OCI-LY7 (cell line): ENCODE measurements at regions not wholly inside any gene's neighbourhood (a gene's known extent, or its start where the extent isn't known, plus 50 kb on each side); places are given as distances from the start of the nearest gene placed in this dataset.

Source experiments
- BruUV-seq: library from RNA; stranded (reverse); fragments of 400-500 nt; replicated peaks from 2 replicates; lab custom pipeline; 2021; lab: Mats Ljungman, UMichigan
- CTCF ChIA-PET: fragments of 300-600 bp; sonication (Branson Sonifier 250); formaldehyde crosslinking; loops from one replicate; lab custom pipeline; 2022; ENCODE audit warnings: antibody characterized with exemption; ENCODE audit not compliant: unreplicated experiment; lab: Charles Lee
- POLR2A ChIA-PET: fragments of 300-600 bp; sonication (Branson Sonifier 250); formaldehyde crosslinking; loops from one replicate; lab custom pipeline; 2022; ENCODE audit warnings: antibody characterized with exemption; lab: Charles Lee
- DNase-seq: peaks from one replicate; pipeline ENCODE4 v3.0.0-alpha.2; 2015; ENCODE audit warnings: low spot score
- H2AFZ ChIP-seq: fragments of 200-600 bp; sonication (generic), shearing (Covaris generic); 2 replicates; pipeline ENCODE4 v1.6.1; 2014; ENCODE audit warnings: mild to moderate bottlenecking, antibody characterized with exemption, low read length, moderate library complexity
- H3K27ac ChIP-seq: fragments of 200-600 bp; sonication (generic); 2 replicates; pipeline ENCODE4 v1.5.1; 2014; ENCODE audit warnings: mixed run types, low read depth, mild to moderate bottlenecking, moderate library complexity, low read length, inconsistent platforms; ENCODE audit not compliant: poor library complexity, severe bottlenecking
- H3K36me3 ChIP-seq: fragments of 200-600 bp; sonication (generic); 2 replicates; pipeline ENCODE4 v1.6.1; 2014; ENCODE audit warnings: mild to moderate bottlenecking, antibody characterized with exemption, low read length, moderate library complexity, mixed read lengths; ENCODE audit not compliant: insufficient read depth
- H3K4me1 ChIP-seq: fragments of 200-600 bp; sonication (generic); 2 replicates; pipeline ENCODE4 v1.5.1; 2014; ENCODE audit warnings: mild to moderate bottlenecking, low read length; ENCODE audit not compliant: insufficient read depth, poor library complexity, severe bottlenecking
- H3K4me2 ChIP-seq: fragments of 200-600 bp; sonication (generic); 2 replicates; pipeline ENCODE4 v1.6.1; 2014; ENCODE audit warnings: mild to moderate bottlenecking, low read length
- H3K4me3 ChIP-seq: fragments of 200-600 bp; sonication (generic); 2 replicates; pipeline ENCODE4 v1.5.1; 2014; ENCODE audit warnings: mild to moderate bottlenecking, low read depth, low read length; ENCODE audit not compliant: poor library complexity, severe bottlenecking
- H3K79me2 ChIP-seq: fragments of 200-600 bp; sonication (generic); 2 replicates; pipeline ENCODE4 v1.6.1; 2016; ENCODE audit warnings: low read depth, mild to moderate bottlenecking, low read length, moderate library complexity, mixed read lengths; ENCODE audit not compliant: insufficient read depth
- H3K9me2 ChIP-seq: fragments of 200-600 bp; sonication (generic); 2 replicates; pipeline ENCODE4 v1.6.1; 2016; ENCODE audit warnings: mild to moderate bottlenecking, low read length, mixed read lengths; ENCODE audit not compliant: insufficient read depth
- H3K9me3 ChIP-seq: fragments of 200-600 bp; sonication (generic); 2 replicates; pipeline ENCODE4 v1.6.1; 2014; ENCODE audit warnings: mild to moderate bottlenecking, mixed run types, low read length, mixed read lengths
- H4K20me1 ChIP-seq: fragments of 200-600 bp; sonication (generic); 2 replicates; pipeline ENCODE4 v1.6.1; 2014; ENCODE audit warnings: mild to moderate bottlenecking, antibody characterized with exemption, low read length, moderate library complexity, mixed read lengths; ENCODE audit not compliant: insufficient read depth
- EZH2phosphoT487 ChIP-seq: fragments of 200-600 bp; sonication (generic); IDR thresholded peaks from 2 replicates; pipeline ENCODE4 v1.6.1; 2018; ENCODE audit warnings: low read depth, borderline replicate concordance, mild to moderate bottlenecking, mixed run types, antibody characterized with exemption, low read length, moderate library complexity, mixed read lengths
- intact Hi-C: fragments of 100-400 bp; cut with micrococcal nuclease; formaldehyde crosslinking; loops from one replicate; pipeline ENCODE4 v1.10.0; 2022; ENCODE audit not compliant: unreplicated experiment
- TF ChIP-seq, protein P1 (sequence below): fragments of 200-600 bp; sonication (generic); conservative IDR thresholded peaks from 2 replicates; pipeline ENCODE4 v1.5.1; 2014; ENCODE audit warnings: mild to moderate bottlenecking, antibody characterized with exemption, low read length, moderate library complexity, mixed read lengths

DNA sequence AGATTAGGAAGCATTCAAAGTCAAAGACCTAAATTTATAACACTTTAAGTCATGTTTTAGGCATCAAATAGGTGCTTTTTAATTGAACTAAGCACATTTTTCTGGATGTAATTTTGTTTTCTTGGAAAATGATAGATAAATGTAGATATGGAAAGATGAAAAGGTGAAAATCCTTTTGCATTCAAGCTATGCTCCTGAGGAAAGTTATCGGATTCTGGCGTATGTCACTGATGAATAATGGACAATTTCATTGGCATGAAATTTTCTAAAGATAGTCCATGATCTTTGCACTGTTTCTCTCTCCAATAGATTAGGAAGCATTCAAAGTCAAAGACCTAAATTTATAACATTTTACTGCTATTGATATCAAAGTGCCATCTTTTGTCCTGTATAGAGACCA lies 444.2 kb upstream of the PABPC4L start:
- H3K4me1 ChIP-seq: no peaks in the 10 kb centered on the region
- H2AFZ ChIP-seq: no peak overlapping the region
- intact Hi-C loops: no loop called here
- no peaks in the 10 kb centered on the region for H4K20me1 ChIP-seq
- H3K4me3 ChIP-seq: no peak overlapping the region
- POLR2A ChIA-PET: no interaction called here
- no peak for DNase-seq
- H3K27ac ChIP-seq: no peak overlapping the region
- TF ChIP-seq, protein P1, sequence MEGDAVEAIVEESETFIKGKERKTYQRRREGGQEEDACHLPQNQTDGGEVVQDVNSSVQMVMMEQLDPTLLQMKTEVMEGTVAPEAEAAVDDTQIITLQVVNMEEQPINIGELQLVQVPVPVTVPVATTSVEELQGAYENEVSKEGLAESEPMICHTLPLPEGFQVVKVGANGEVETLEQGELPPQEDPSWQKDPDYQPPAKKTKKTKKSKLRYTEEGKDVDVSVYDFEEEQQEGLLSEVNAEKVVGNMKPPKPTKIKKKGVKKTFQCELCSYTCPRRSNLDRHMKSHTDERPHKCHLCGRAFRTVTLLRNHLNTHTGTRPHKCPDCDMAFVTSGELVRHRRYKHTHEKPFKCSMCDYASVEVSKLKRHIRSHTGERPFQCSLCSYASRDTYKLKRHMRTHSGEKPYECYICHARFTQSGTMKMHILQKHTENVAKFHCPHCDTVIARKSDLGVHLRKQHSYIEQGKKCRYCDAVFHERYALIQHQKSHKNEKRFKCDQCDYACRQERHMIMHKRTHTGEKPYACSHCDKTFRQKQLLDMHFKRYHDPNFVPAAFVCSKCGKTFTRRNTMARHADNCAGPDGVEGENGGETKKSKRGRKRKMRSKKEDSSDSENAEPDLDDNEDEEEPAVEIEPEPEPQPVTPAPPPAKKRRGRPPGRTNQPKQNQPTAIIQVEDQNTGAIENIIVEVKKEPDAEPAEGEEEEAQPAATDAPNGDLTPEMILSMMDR: no peak
- no peak for TF ChIP-seq EZH2phosphoT487
- H3K79me2 ChIP-seq: no peaks in the 10 kb centered on the region
- H3K9me2 ChIP-seq: no peaks in the 10 kb centered on the region
- H3K4me2 ChIP-seq: no peak overlapping the region
- no peaks in the 10 kb centered on the region for H3K36me3 ChIP-seq
- H3K9me3 ChIP-seq: no peaks in the 10 kb centered on the region
- BruUV-seq: no TSS peak
- CTCF ChIA-PET: no interaction called here

DNA sequence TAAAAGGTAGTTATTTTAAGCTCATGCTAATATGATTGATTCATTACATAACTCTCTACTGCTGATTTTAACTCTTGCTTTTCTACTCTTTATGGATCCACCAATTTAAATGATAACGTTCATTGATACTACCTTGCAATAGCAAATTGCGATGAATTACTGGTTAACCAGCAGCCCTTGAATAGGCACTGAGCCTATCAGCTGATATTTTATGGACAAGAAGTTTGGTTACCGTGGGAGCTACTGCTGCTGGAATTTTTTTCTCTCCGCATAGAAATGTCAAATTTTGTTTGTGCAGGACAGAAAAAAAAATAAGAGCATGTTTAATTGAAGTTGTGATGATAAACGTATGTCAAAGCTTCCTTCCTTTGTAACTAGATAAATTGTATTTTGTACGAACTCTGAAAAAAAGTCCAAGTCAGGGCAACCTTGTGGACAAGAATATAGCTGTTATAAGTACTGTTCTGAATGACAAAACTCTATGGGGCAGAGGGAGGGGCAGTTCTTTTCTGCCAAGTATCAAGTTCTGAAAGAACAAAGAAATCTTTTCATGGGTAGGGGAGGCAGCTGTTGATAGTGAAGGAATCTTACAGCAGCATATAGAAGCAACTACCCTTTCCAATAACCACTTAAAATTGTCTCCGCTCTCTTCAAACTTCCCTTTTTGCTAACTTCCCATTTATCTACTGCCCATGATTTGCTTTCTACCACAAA lies 434.9 kb upstream of the PABPC4L start:
- CTCF ChIA-PET: interaction anchor here (0.5 kb wide), 1 partner anchor 322 kb away, joined by 3 read pairs; no protein-coding TSS in a partner anchor
- no TSS peak for BruUV-seq
- H3K9me3 ChIP-seq: no peaks in the 10 kb centered on the region

More for the DNA sequence above, 434.9 kb upstream of the PABPC4L start:
- no peak overlapping the region for H3K4me2 ChIP-seq
- no peaks in the 10 kb centered on the region for H3K36me3 ChIP-seq
- H3K9me2 ChIP-seq: no peaks in the 10 kb centered on the region
- no peak overlapping the region for H2AFZ ChIP-seq
- H3K27ac ChIP-seq: no peak overlapping the region
- H3K79me2 ChIP-seq: no peaks in the 10 kb centered on the region
- no peak overlapping the region for H3K4me3 ChIP-seq
- POLR2A ChIA-PET: interaction anchor here (0.5 to 1.0 kb wide), 2 partner anchors 10 to 1595 kb away, joined by 3 to 4 read pairs; no protein-coding TSS in a partner anchor
- intact Hi-C loops: no loop called here
- H4K20me1 ChIP-seq: no peaks in the 10 kb centered on the region
- TF ChIP-seq EZH2phosphoT487: no peak
- TF ChIP-seq, protein P1: no peak
- H3K4me1 ChIP-seq: no peaks in the 10 kb centered on the region
- DNase-seq: no peak
